A673 (cell line): ENCODE measurements at regions not wholly inside any gene's neighbourhood (a gene's known extent, or its start where the extent isn't known, plus 50 kb on each side); places are given as distances from the start of the nearest gene placed in this dataset.

Experiments
- BruUV-seq: library from RNA; stranded (reverse); fragments of 400-500 nt; replicated peaks from 2 replicates; lab custom pipeline; 2021; lab: Mats Ljungman, UMichigan
- CTCF ChIA-PET: fragments of 300-600 bp; sonication (Branson Sonifier 250); formaldehyde crosslinking; loops from one replicate; lab custom pipeline; 2022; ENCODE audit warnings: antibody characterized with exemption; lab: Charles Lee
- POLR2A ChIA-PET: fragments of 300-600 bp; sonication (Branson Sonifier 250); formaldehyde crosslinking; loops from one replicate; lab custom pipeline; 2022; ENCODE audit warnings: antibody characterized with exemption; ENCODE audit not compliant: low non-redundant PET; lab: Charles Lee
- DNase-seq: peaks from one replicate; pipeline ENCODE4 v3.0.0-alpha.2; 2015; ENCODE audit warnings: low spot score
- H3K27ac ChIP-seq: fragments of 200-600 bp; sonication (generic); 2 replicates; pipeline ENCODE4 v1.5.1; 2016; ENCODE audit warnings: mixed run types, low read depth, mild to moderate bottlenecking, mixed read lengths, antibody characterized with exemption, low read length; ENCODE audit not compliant: poor library complexity, severe bottlenecking
- H3K27me3 ChIP-seq: fragments of 200-600 bp; sonication (generic); replicated peaks from 2 replicates; pipeline ENCODE4 v1.6.1; 2017; ENCODE audit warnings: mixed run types, low read depth, mild to moderate bottlenecking, mixed read lengths, antibody characterized with exemption, low read length; ENCODE audit not compliant: insufficient read depth, poor library complexity
- H3K36me3 ChIP-seq: fragments of 200-600 bp; sonication (generic); 2 replicates; pipeline ENCODE4 v1.6.1; 2016; ENCODE audit warnings: mixed run types, mild to moderate bottlenecking, mixed read lengths, antibody characterized with exemption, low read length; ENCODE audit not compliant: insufficient read depth, poor library complexity, severe bottlenecking
- H3K4me1 ChIP-seq: fragments of 200-600 bp; sonication (generic); 2 replicates; pipeline ENCODE4 v1.6.1; 2017; ENCODE audit warnings: mixed run types, mild to moderate bottlenecking, mixed read lengths, antibody characterized with exemption, low read length; ENCODE audit not compliant: insufficient read depth, poor library complexity, severe bottlenecking
- H3K4me3 ChIP-seq: fragments of 200-600 bp; sonication (generic); 2 replicates; pipeline ENCODE4 v1.5.1; 2016; ENCODE audit warnings: low read depth, mixed run types, mild to moderate bottlenecking, mixed read lengths, low read length; ENCODE audit not compliant: poor library complexity, severe bottlenecking
- H3K9me3 ChIP-seq: fragments of 200-600 bp; sonication (generic); 2 replicates; pipeline ENCODE4 v1.6.1; 2016; ENCODE audit warnings: mixed run types, low read depth, mild to moderate bottlenecking, mixed read lengths, antibody characterized with exemption, low read length; ENCODE audit not compliant: poor library complexity, severe bottlenecking
- CTCF ChIP-seq: fragments of 300-800, 200-600 bp; sonication (generic); conservative IDR thresholded peaks from 2 replicates; pipeline ENCODE4 v1.5.1; 2017; ENCODE audit warnings: low read depth, mild to moderate bottlenecking, antibody characterized with exemption, low read length, moderate library complexity, mixed read lengths
- EZH2 ChIP-seq: fragments of 200-600 bp; sonication (generic); IDR thresholded peaks from 2 replicates; pipeline ENCODE4 v1.6.1; 2017; ENCODE audit warnings: borderline replicate concordance, low read depth, mild to moderate bottlenecking, mixed read lengths, antibody characterized with exemption, low read length; ENCODE audit not compliant: poor library complexity, severe bottlenecking
- intact Hi-C: fragments of 100-400 bp; cut with micrococcal nuclease; formaldehyde crosslinking; loops from one replicate; pipeline ENCODE4 v1.10.0; 2022; ENCODE audit not compliant: unreplicated experiment

GRCh38 chr2:16112972-16113560 is 172.7 kb downstream of the MYCN start:
- CTCF ChIA-PET, result no interaction called here
- no TSS peak for BruUV-seq
- H3K4me1 ChIP-seq, result no peaks in the 10 kb centered on the region
- H3K9me3 ChIP-seq, result no peaks in the 10 kb centered on the region
- H3K36me3 ChIP-seq, result no peaks in the 10 kb centered on the region
- no peak overlapping the region for H3K27ac ChIP-seq
- POLR2A ChIA-PET, result no interaction called here
- intact Hi-C loops, result loop anchor here (5.0 kb wide), 1 partner anchor 384 kb away; no protein-coding TSS in a partner anchor
- DNase-seq, result no peak
- no peaks in the 10 kb centered on the region for H3K27me3 ChIP-seq
- TF ChIP-seq CTCF, result no peak
- TF ChIP-seq EZH2, result no peak
- H3K4me3 ChIP-seq, result no peak overlapping the region

GRCh38 chr2:16112251-16112971 is 172.1 kb downstream of the MYCN start:
- ChIA-PET POLR2A (no interaction called here), CTCF (no interaction called here)
- intact Hi-C loops, result loop anchor here (5.0 kb wide), 1 partner anchor 385 kb away; no protein-coding TSS in a partner anchor

GRCh38 chr2:16111838-16112210 is 171.5 kb downstream of the MYCN start:
- TF ChIP-seq CTCF (no peak), EZH2 (no peak)
- POLR2A ChIA-PET, result no interaction called here
- CTCF ChIA-PET, result no interaction called here

More at GRCh38 chr2:16112251-16112971, 172.1 kb downstream of the MYCN start:
- H3K27ac ChIP-seq, result no peak overlapping the region
- no TSS peak for BruUV-seq
- H3K27me3 ChIP-seq, result no peaks in the 10 kb centered on the region
- H3K36me3 ChIP-seq, result no peaks in the 10 kb centered on the region
- no peaks in the 10 kb centered on the region for H3K9me3 ChIP-seq
- H3K4me1 ChIP-seq, result no peaks in the 10 kb centered on the region
- H3K4me3 ChIP-seq, result no peak overlapping the region
- TF ChIP-seq CTCF (no peak), EZH2 (no peak)
- DNase-seq, result no peak

More at GRCh38 chr2:16111838-16112210, 171.5 kb downstream of the MYCN start:
- Histone ChIP-seq H3K27ac (no peak overlapping the region), H3K4me1 (no peaks in the 10 kb centered on the region), H3K27me3 (no peaks in the 10 kb centered on the region), H3K36me3 (no peaks in the 10 kb centered on the region), H3K9me3 (no peaks in the 10 kb centered on the region), H3K4me3 (no peak overlapping the region)
- intact Hi-C loops, result loop anchor here (5.0 kb wide), 1 partner anchor 385 kb away; no protein-coding TSS in a partner anchor
- DNase-seq, result no peak
- no TSS peak for BruUV-seq
